ENCODE measurements at regions not wholly inside any gene's neighbourhood (a gene's known extent, or its start where the extent isn't known, plus 50 kb on each side); places are given as distances from the start of the nearest gene placed in this dataset.

GRCh38 chr7:131674131-131674530 lies 117.7 kb upstream of the PODXL start (continued):
- TF ChIP-seq TSHZ1 (CRISPR knock-in tag; IDR thresholded peaks at IDR 0.05) (no peak), ZC3H8 (IDR thresholded peaks at IDR 0.05) (no peak), SNAPC5 (CRISPR knock-in tag; IDR thresholded peaks at IDR 0.05) (no peak), RAD51 (IDR thresholded peaks at IDR 0.05; ENCODE audit: borderline replicate concordance, low read depth) (no peak)

- Histone ChIP-seq H3K9me3 (replicated peaks; ENCODE audit: control insufficient read depth, insufficient read depth, low read depth, low read length) (no peaks in the 10 kb centered on the region), H3K36me3 (ENCODE audit: control insufficient read depth, insufficient read depth, low read length) (no peaks in the 10 kb centered on the region), H3K27ac (ENCODE audit: extremely low read depth, low read depth, low read length) (no peak overlapping the region), H2AFZ (ENCODE audit: low read depth, low read length) (no peak overlapping the region), H3K27me3 (ENCODE audit: control insufficient read depth in 2 of 2, insufficient read depth in 2 of 2, low read length in 2 of 2) (peaks cover 5 to 28% of the 10 kb centered on the region in 2 experiments; a peak in 3 of 5 replicates), H3K4me2 (ENCODE audit: insufficient read depth, low read length) (no peak overlapping the region), H3K4me3 (no peak overlapping the region), H4K20me1 (replicated peaks; ENCODE audit: control insufficient read depth, insufficient read depth, low read length) (no peaks in the 10 kb centered on the region; the same call in 1 of the 2 replicates), H3K79me2 (ENCODE audit: control insufficient read depth, insufficient read depth, low read length) (no peaks in the 10 kb centered on the region), H3K9ac (ENCODE audit: insufficient read depth in 1 of 2, low read depth in 2 of 2, low read length in 2 of 2) (no peak overlapping the region), H3K4me1 (replicated peaks in 1 of 2; ENCODE audit: control insufficient read depth in 2 of 2, insufficient read depth in 2 of 2, low read length in 2 of 2) (no peaks in the 10 kb centered on the region; a peak in 1 of 5 replicates), H3K9me1 (ENCODE audit: control insufficient read depth, insufficient read depth, low read length) (no peaks in the 10 kb centered on the region)
- TF ChIP-seq DACH1 (IDR thresholded peaks at IDR 0.05; ENCODE audit: partially characterized antibody) (no peak), ZNF695 (CRISPR knock-in tag; IDR thresholded peaks at IDR 0.05) (no peak)
- in situ Hi-C loops (cut with MboI) (no loop called here), intact Hi-C loops (cut with micrococcal nuclease) (no loop called here)
- CTCF ChIA-PET (ENCODE audit: low intra/inter-chr PET ratio), result no interaction called here
- no peak for DNase-seq (ENCODE audit: extremely low read depth in 1 of 4, low spot score in 3 of 4)
- 1% methylated on average over 3 of the region's 3 CpGs for WGBS (ENCODE audit: insufficient coverage, low coverage, missing lambda C conversion rate)
- no TSS peak for BruUV-seq (replicated peaks)
- POLR2A ChIA-PET, result interaction anchor here (0.6 kb wide), 1 partner anchor 36 kb away, joined by 3 read pairs; no protein-coding TSS in a partner anchor
- no peak for FAIRE-seq
- ATAC-seq, result no peak
These were observed 117.1 kb upstream of the PODXL start for GRCh38 chr7:131673576-131673975.
